ELR (cell line): ENCODE measurements at regions not wholly inside any gene's neighbourhood (a gene's known extent, or its start where the extent isn't known, plus 50 kb on each side); places are given as distances from the start of the nearest gene placed in this dataset.
"Not testable (repeated sequence)": the region's sequence is repeated elsewhere in the genome, so short reads cannot be mapped to it uniquely, and the experiment has no call there.

Source experiments
- DNase-seq: peaks from one replicate; pipeline ENCODE4 v3.0.0-alpha.2; 2015; ENCODE audit warnings: low read depth

- DNase-seq, result no peak
Measured at GRCh38 chr6:125354649-125355048, 52.9 kb upstream of the HDDC2 start.

- no peak for DNase-seq
Measured at GRCh38 chr6:125356884-125357283, 55.1 kb upstream of the HDDC2 start.

- no peak for DNase-seq
Measured at GRCh38 chr6:125357515-125358256, 55.9 kb upstream of the HDDC2 start.

GRCh38 chr6:125358898-125359297 lies 57.1 kb upstream of the HDDC2 start:
- no peak for DNase-seq

- DNase-seq, result no peak
Measured at GRCh38 chr6:125361868-125362267, 60.1 kb upstream of the HDDC2 start.

DNA sequence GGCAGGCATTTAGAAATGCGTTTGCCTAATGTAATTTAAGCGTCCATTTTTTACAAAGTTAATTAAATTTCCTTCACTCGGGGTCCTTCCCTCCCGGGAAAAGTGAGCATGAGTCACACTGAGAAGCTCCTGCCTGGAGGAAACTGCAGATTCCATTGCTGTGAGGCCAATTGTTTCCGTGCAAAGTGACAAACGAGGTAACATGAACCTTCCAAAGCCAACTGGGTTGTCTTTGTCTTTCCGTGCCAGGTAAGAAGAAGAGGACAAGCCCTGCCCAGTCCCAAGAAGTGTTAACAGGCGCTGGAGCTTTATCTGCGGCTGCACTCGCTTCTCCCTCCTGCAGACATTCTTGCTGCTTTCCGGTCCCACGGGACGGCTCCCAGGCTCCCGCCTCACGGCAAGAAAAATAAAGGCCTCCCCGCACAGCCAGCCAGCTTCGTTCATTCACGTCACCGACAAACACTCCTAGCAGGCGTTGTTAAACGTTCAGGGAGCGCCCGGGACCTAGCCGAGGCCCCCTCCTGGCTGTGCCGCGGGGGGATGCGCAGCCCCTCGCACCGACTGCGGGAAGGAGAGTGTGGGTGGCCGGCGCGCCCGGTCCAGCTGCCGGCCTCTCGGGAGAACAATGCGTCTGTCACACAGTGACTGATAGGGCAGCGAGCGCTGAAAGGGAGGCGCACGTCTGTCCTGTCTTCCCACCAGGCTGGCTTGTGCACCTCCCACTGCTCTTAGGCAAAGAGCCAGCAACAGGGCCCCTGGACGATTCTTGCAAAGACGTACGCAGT lies 61.5 kb upstream of the HDDC2 start:
- peak; percentile 46 for DNase-seq

DNA sequence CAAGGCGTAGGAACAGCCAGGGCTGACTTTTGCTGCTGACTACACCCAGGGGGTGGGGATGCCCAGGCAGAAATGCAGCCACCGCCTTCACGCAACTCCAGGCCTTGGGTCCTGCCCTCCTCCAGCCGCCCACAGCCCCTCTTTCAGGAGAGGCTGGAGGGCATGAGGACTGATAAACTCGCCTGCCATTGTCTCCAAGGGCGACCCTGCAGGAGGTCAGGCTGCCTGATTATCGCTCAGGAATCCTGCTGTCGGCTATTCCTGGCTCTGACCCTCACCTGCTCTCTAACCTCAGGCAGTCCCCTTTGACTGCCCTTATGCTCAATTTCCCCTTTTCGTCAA lies 62.0 kb upstream of the HDDC2 start:
- no peak for DNase-seq

DNA sequence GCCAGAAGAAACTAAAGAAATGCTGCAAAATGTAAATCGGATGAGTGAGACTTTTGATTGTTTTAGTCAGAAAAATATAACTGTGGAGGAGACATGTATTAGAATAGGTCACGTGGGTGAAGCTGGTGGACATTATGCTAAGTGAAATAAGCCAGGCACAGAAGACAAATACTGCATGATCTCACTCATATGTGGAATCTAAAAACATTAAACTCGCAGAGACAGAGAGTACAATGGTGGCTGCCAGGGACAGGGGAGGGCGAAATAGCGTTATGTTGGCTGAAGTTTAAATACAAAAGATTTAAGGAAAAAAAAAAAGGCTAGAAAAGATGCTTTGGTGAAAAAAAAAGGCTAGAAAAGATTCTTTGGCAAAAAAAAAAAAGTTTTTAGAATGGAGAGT lies 63.5 kb upstream of the HDDC2 start:
- DNase-seq, result no peak

- DNase-seq, result no peak
Measured at GRCh38 chr6:125367036-125367782, 65.4 kb upstream of the HDDC2 start.

GRCh38 chr6:125370343-125370742 lies 68.6 kb upstream of the HDDC2 start:
- no peak for DNase-seq

GRCh38 chr6:125375013-125375412 lies 73.2 kb upstream of the HDDC2 start:
- DNase-seq, result no peak

- no peak for DNase-seq
Measured at GRCh38 chr6:125375821-125376220, 74.1 kb upstream of the HDDC2 start.

DNA sequence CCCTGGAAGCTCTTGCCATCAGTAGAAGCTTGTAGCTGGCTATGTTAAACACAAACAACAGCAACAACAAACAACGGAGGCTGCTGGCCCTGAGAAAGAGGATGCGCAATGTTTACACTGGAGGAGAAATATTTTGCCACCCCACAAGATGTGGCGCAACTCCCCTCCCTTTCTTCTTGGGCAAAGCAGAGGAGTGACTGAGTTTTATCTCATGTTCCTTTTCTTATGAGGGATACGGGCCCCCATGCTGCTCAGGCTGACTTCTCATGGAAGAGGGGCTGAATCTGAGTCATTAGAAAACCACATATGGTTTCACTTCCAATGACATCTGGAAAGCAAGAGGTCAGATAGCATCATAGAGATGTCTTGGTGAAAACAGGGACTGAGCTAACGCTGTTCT lies 75.9 kb upstream of the HDDC2 start:
- peak; percentile 17 for DNase-seq

GRCh38 chr6:125379174-125379573 lies 77.4 kb upstream of the HDDC2 start:
- no peak for DNase-seq

DNA sequence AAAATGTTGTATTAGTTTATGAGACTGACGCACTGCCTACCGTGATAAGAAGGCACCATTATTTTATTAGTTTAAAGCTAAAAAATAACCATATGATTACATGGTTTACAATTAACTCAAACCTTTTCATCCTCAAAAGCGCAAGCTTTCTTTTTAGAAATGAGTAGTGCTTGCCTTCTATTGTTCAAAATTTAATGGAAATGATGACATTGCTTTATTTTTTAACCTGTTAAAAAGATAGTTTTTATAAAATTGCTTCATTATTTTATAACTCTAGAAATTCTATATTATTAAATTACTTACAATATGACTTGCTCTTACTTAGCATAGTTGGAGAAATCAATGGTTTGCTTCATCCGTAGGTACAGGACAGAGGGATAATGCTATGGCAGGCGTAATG lies 78.7 kb upstream of the HDDC2 start:
- DNase-seq, result no peak

DNA sequence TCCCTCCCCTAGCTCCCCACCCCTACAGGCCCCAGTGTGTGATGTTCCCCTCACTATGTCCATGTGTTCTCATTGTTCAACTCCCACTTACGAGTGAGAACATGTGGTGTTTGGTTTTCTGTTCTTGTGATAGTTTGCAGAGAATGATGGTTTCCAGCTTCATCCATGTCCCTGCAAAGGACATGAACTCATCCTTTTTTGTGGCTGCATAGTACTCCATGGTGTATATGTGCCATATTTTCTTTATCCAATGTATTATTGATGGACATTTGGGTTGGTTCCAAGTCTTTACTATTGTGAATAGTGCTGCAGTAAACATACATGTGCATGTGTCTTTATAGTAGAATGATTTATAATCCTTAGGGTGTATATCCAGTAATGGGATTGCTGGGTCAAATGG lies 84.6 kb upstream of the HDDC2 start:
- not testable (repeated sequence) for DNase-seq

GRCh38 chr6:125392682-125393081 lies 90.9 kb upstream of the HDDC2 start:
- no peak for DNase-seq

DNA sequence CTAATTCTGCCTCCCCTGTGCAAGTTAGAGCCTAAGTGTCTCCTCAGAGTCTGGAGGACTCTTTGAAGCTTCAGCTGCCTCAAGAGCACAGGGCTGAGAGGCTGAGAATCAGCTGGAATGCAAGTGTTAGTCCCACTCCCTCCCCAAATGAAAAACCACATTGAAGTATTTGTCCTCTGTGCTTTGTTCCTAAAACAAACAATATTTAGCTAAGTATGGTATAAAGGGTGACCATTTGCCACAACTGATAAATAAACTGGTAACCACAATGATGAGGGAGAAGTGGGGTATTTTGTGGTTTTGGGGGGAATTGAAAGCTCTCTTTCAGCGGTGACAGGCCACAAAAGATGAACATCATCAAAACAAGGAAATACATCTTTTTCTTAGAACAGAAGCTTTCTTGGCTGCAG lies 91.7 kb upstream of the HDDC2 start:
- DNase-seq, result no peak

GRCh38 chr6:125406741-125407140 lies 105.0 kb upstream of the HDDC2 start:
- no peak for DNase-seq

DNA sequence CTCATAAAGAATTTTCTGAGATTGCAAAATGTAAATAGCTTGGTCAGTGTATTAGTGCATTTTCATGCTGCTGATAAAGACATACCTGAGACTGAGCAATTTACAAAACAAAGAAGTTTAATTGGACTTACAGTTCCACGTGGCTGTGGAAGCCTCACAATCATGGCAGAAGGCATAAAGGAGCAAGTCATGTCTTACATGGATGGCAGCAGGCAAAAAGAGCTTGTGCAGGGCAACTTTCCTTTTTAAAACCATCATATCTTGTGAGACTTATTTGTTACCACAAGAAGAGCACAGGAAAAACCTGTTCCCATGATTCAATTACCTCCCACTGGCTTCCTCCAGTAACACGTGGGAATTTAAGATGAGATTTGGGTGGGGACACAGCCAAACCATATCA lies 112.7 kb upstream of the HDDC2 start:
- DNase-seq, result no peak

DNA sequence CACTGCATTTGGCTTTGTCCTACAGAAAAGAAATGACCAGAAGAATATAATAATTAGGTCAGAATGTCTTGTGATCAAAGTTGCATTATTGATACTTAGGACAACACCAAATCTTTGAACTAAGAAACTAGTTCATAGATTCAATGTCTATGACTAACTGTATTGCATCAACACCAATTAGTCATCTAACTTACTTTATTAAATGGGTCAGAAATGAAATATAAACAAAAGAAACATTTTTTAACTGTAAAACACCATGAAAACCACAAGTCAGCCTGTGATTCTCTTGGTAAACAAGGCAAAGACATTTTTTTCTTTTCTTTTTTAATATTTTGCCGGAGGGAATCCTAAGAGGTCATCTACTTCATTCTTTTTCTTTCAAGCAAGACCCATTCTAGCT lies 114.1 kb upstream of the HDDC2 start:
- DNase-seq, result peak; percentile 45

DNA sequence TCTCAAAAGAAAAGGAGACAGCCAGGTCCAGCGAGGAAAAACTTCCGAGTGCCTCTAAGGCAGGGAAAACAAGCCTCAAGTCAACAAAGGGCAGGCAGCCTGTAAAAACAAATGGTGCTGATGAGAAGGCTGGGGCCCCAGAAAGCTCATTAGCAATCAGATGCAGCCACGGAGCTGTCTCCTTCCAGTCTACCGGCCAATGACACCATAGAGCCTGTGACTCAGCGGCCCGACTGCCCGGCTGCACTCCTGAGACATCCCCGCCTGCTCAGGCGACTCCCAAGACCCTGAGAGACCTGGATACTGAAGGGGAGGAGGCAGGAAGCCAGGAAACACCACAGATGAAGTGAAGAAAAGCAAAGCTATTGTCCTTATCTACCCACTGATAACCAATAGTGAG lies 120.1 kb upstream of the HDDC2 start:
- peak; percentile 35 for DNase-seq

DNA sequence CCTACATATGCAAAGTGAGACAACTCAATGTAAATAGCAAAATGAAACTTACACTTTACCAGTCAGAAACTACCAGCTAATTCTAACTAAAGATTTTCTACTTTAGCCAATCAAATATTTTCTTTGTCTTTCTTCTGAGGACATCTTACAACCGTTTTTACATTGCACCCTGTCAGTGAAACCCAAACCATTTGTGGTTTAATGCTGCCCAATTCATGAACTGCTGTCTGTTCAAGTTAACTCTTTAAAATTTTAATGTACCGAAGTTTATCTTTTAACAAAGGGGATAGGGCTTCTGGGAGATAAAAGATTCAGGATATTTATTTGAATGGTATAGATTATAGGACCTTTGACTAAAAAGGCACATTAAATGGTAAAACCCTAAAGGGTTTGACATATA lies 121.3 kb upstream of the HDDC2 start:
- DNase-seq, result no peak
